Left ventricle myocardium inferior (tissue), 1 donor: ENCODE measurements at regions not wholly inside any gene's neighbourhood (a gene's known extent, or its start where the extent isn't known, plus 50 kb on each side); places are given as distances from the start of the nearest gene placed in this dataset.

Experiments
- DNase-seq: peaks from one replicate; pipeline ENCODE4 v3.0.0-alpha.2; 2020
- H3K27ac ChIP-seq: fragments of 200-600 bp; replicated peaks from 2 replicates; pipeline ENCODE4 v1.8.0; 2021
- H3K27me3 ChIP-seq: fragments of 200-600 bp; 2 replicates; pipeline ENCODE4 v1.8.0; 2021; ENCODE audit warnings: low read depth
- H3K36me3 ChIP-seq: fragments of 200-600 bp; 2 replicates; pipeline ENCODE4 v1.8.0; 2021
- H3K4me1 ChIP-seq: fragments of 200-600 bp; 2 replicates; pipeline ENCODE4 v1.8.0; 2021
- H3K4me3 ChIP-seq: fragments of 200-600 bp; 2 replicates; pipeline ENCODE4 v1.8.0; 2021; ENCODE audit warnings: mild to moderate bottlenecking, moderate library complexity
- H3K9me3 ChIP-seq: fragments of 200-600 bp; replicated peaks from 2 replicates; pipeline ENCODE4 v1.8.0; 2021
- intact Hi-C: fragments of 100-400 bp; cut with micrococcal nuclease; formaldehyde crosslinking; loops from one replicate; pipeline ENCODE4 v1.11.0; 2022
- TF ChIP-seq, protein P1 (sequence below): fragments of 200-600 bp; IDR thresholded peaks from 2 replicates; pipeline ENCODE4 v1.8.0; 2021; ENCODE audit warnings: antibody characterized with exemption, mild to moderate bottlenecking, borderline replicate concordance
- donor health status: DM: no; HTN: yes; CAD: no; lungs with severe emphysema.

DNA sequence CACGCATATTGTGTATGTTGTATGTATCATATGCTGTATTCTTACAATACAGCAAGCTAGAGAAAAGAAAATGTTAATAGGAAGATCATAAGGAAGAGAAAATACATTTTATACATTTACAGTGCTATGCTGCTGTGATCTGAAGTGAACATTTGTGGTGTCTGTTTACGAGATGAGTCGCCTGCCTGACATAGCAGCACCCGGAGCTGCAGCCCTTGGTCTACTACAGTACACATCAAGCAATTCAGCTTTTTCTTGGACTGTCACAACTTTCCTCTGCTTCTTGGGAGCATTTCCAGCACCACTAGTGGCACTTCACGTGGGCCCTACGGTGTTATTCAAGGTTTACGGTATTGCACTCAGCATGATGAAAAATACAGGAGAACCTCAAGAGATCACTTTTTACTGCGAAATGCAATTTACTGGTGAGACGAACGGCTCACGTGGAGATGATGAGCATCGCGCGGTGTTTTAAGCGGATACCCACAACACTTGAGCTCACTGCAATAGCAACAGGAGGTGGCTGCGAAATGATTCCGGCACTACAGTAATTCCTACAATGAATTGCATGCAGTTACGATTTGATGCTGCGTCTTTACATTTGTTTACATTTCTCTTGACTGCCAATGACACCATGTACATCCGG is 308.4 kb downstream of the FGF9 start:
- H3K27ac ChIP-seq, result no peak overlapping the region
- no peaks in the 10 kb centered on the region for H3K4me1 ChIP-seq
- no peaks in the 10 kb centered on the region for H3K27me3 ChIP-seq
- intact Hi-C loops, result no loop called here
- TF ChIP-seq, protein P1, sequence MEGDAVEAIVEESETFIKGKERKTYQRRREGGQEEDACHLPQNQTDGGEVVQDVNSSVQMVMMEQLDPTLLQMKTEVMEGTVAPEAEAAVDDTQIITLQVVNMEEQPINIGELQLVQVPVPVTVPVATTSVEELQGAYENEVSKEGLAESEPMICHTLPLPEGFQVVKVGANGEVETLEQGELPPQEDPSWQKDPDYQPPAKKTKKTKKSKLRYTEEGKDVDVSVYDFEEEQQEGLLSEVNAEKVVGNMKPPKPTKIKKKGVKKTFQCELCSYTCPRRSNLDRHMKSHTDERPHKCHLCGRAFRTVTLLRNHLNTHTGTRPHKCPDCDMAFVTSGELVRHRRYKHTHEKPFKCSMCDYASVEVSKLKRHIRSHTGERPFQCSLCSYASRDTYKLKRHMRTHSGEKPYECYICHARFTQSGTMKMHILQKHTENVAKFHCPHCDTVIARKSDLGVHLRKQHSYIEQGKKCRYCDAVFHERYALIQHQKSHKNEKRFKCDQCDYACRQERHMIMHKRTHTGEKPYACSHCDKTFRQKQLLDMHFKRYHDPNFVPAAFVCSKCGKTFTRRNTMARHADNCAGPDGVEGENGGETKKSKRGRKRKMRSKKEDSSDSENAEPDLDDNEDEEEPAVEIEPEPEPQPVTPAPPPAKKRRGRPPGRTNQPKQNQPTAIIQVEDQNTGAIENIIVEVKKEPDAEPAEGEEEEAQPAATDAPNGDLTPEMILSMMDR, result no peak
- H3K36me3 ChIP-seq, result no peaks in the 10 kb centered on the region
- DNase-seq, result no peak
- H3K9me3 ChIP-seq, result no peaks in the 10 kb centered on the region
- H3K4me3 ChIP-seq, result no peak overlapping the region

DNA sequence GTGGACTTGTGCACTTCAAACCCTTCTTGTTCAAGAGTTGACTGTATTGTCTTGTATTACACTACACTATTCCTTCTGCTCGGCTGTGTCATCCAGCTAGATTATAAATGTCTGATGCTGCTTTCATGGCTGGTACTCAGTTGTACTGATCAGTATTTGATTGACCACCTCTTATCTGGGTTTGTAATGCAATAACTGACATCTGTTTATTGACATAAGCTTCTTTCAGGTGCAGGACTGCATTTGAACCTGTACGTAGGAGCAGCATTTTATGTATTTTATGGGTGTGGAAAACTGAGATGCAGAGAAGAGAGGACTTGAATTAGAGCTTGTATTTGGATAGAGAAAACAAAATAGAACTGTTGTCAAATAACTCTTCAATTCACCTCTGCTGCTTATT is 309.2 kb downstream of the FGF9 start:
- Histone ChIP-seq H3K4me3 (no peak overlapping the region), H3K4me1 (no peaks in the 10 kb centered on the region), H3K9me3 (no peaks in the 10 kb centered on the region), H3K36me3 (no peaks in the 10 kb centered on the region), H3K27ac (no peak overlapping the region), H3K27me3 (no peaks in the 10 kb centered on the region)
- intact Hi-C loops, result no loop called here
- no peak for DNase-seq
- TF ChIP-seq, protein P1, result no peak

DNA sequence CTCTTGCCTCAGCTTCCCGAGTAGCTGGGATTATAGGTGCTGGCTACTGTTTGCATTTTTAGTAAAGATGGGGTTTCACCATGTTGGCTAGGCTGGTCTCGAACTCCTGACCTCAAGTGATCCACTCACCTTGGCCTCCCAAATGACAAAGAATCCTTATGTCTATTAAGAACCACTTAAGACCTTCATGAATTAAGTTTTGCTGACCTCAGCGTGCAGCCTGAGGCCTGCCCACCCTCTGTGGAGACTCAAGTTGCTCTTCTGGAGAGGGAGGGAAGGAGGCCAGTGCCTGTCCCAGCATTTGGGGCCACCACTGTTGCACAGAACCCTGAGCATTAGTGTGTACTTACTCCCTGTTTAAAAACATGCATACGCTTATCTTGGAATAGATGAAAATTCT is 313.3 kb downstream of the FGF9 start:
- intact Hi-C loops, result no loop called here
- Histone ChIP-seq H3K9me3 (no peaks in the 10 kb centered on the region), H3K27me3 (no peaks in the 10 kb centered on the region), H3K4me3 (no peak overlapping the region), H3K27ac (no peak overlapping the region), H3K4me1 (no peaks in the 10 kb centered on the region), H3K36me3 (no peaks in the 10 kb centered on the region)
- DNase-seq, result no peak
- TF ChIP-seq, protein P1, result no peak

DNA sequence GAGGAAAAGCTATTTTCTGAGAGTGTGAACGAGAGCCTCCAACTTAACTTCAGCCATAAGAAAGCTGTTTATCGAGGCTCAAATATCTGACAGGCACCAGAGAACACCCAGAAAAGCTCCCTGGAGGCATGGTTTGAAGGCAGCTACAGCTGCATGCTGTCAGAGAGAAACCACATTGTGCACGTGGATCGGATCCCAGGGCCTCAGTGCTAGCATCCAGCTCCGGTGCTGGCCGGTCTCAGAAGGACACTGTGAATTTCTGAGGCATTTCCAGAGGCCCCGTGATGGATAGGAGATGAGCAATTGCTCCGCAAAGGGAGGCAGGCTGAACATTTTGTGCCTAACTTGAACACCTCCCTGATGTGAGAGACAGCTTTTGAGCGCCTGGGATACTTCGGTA is 315.7 kb downstream of the FGF9 start:
- intact Hi-C loops, result no loop called here

DNA sequence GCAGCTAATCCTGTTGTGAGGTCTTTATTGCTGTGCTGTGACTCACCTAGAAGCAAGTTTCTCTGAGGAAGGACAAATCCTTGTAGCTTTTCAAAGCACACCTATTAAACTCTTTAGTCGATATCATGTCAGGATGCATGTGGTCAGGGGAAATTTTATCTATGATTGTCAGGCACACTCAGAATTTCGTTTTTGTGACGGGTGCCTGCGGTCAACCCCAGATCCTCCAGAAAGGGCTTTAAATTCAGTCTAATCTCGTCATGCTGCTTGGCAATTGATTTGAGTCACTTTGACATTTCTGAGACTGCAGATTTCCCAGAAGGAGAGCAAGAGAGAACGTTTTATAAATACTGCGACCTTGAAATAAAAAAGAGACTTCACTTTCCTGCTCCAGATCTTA is 316.9 kb downstream of the FGF9 start:
- intact Hi-C loops, result no loop called here

More for the DNA sequence above, 315.7 kb downstream of the FGF9 start:
- Histone ChIP-seq H3K4me3 (no peak overlapping the region), H3K4me1 (no peaks in the 10 kb centered on the region), H3K27me3 (no peaks in the 10 kb centered on the region), H3K27ac (peak overlapping the region; percentile 57), H3K9me3 (no peaks in the 10 kb centered on the region), H3K36me3 (no peaks in the 10 kb centered on the region)
- TF ChIP-seq, protein P1, result no peak
- peak; percentile 75 for DNase-seq

More for the DNA sequence above, 316.9 kb downstream of the FGF9 start:
- DNase-seq, result no peak
- H3K27ac ChIP-seq, result no peak overlapping the region
- no peaks in the 10 kb centered on the region for H3K27me3 ChIP-seq
- no peaks in the 10 kb centered on the region for H3K36me3 ChIP-seq
- no peaks in the 10 kb centered on the region for H3K9me3 ChIP-seq
- no peak overlapping the region for H3K4me3 ChIP-seq
- no peaks in the 10 kb centered on the region for H3K4me1 ChIP-seq
- TF ChIP-seq, protein P1, result no peak
